Transverse colon (tissue), 4 donors: ENCODE measurements at regions not wholly inside any gene's neighbourhood (a gene's known extent, or its start where the extent isn't known, plus 50 kb on each side); places are given as distances from the start of the nearest gene placed in this dataset.

Source experiments
- DNase-seq: peaks from one replicate; pipeline ENCODE4 v3.0.0-alpha.2; 2019
- H3K27ac ChIP-seq, 4 donors: fragments of 200-600 bp; sonication (generic); 2 replicates each; pipeline ENCODE4 v1.5.1; 2016 to 2018; ENCODE audit warnings: inconsistent platforms in 4 of 4
- H3K27me3 ChIP-seq: fragments of 200-600 bp; sonication (generic); 2 replicates; pipeline ENCODE4 v1.5.1; 2017; ENCODE audit warnings: inconsistent platforms
- H3K36me3 ChIP-seq, 4 donors: fragments of 200-600 bp; sonication (generic); 2 replicates each; pipeline ENCODE4 v1.5.1; 2017 to 2019; ENCODE audit warnings: inconsistent platforms in 4 of 4
- H3K4me1 ChIP-seq, 4 donors: fragments of 200-600 bp; sonication (generic); 2 replicates each; pipeline ENCODE4 v1.5.1; 2017 to 2020; ENCODE audit warnings: inconsistent platforms in 4 of 4
- H3K4me3 ChIP-seq, 4 donors: fragments of 200-600 bp; sonication (generic); 1 replicate in 1 of 4; 2 replicates in 3 of 4; pipeline versions ENCODE4 v1.5.1 to v1.6.1; 2017 to 2019; ENCODE audit warnings: inconsistent platforms in 4 of 4
- H3K9me3 ChIP-seq, 2 donors: fragments of 200-600 bp; sonication (generic); 2 replicates each; pipeline ENCODE4 v1.5.1; 2017 to 2019; ENCODE audit warnings: inconsistent platforms in 2 of 2
- CTCF ChIP-seq, 5 experiments: fragments of 200-600 bp in 3 of 5; fragments of 450-650 bp in 2 of 5; sonication (generic) in 3 of 5; IDR thresholded peaks; 1 replicate in 2 of 5; 2 replicates in 3 of 5; pipeline ENCODE4 v1.5.1; 2016 to 2017; ENCODE audit warnings: antibody characterized with exemption in 5 of 5, inconsistent platforms in 3 of 5, mild to moderate bottlenecking in 2 of 5, moderate library complexity in 1 of 5
- EP300 ChIP-seq: sonication (generic); formaldehyde crosslinking; IDR thresholded peaks from one replicate; pipeline ENCODE4 v1.6.1; 2017; ENCODE audit warnings: antibody characterized with exemption, low read depth
- POLR2A ChIP-seq: fragments of 450-650 bp; IDR thresholded peaks from one replicate; pipeline ENCODE4 v1.6.1; 2016; ENCODE audit warnings: antibody characterized with exemption, mild to moderate bottlenecking, moderate library complexity
- POLR2AphosphoS5 ChIP-seq, 3 donors: sonication (generic); formaldehyde crosslinking; IDR thresholded peaks; one replicate each; pipeline ENCODE4 v1.6.1; 2016; ENCODE audit warnings: antibody characterized with exemption in 3 of 3
- WGBS, 2 donors: methylation state at CpG; one replicate each; pipeline ENCODE4 v1.1.5; 2018; ENCODE audit warnings: low coverage in 1 of 2; 5-methylcytosine and 5-hydroxymethylcytosine counted together
- in situ Hi-C, 4 donors: fragments of 200-750 bp; cut with MboI; loops; one replicate each; pipeline versions ENCODE4 v1.15.0 to v1.15.1; 2017; ENCODE audit warnings: low sequenced_read_pairs in 3 of 4, low pct_ligation_motif_present in 1 of 4, low pct_unique_long_range_greater_than_20kb in 1 of 4
- intact Hi-C: fragments of 100-400 bp; cut with DNase I; formaldehyde crosslinking; loops from one replicate; pipeline ENCODE4 v1.15.1; 2023; ENCODE audit warnings: low total_unique reads

- Histone ChIP-seq H3K27me3 (no peaks in the 10 kb centered on the region), H3K4me1 (no peaks in the 10 kb centered on the region), H3K4me3 (no peak overlapping the region), H3K9me3 (no peaks in the 10 kb centered on the region), H3K27ac (no peak overlapping the region), H3K36me3 (no peaks in the 10 kb centered on the region)
- 75 to 78% methylated on average over 1 to 2 of the region's 2 CpGs for WGBS, 2 donors
- no peak for DNase-seq
- intact Hi-C loops (no loop called here), in situ Hi-C loops (no loop called here)
- TF ChIP-seq POLR2AphosphoS5 (IDR thresholded peaks at IDR 0.05): no peak
- TF ChIP-seq EP300: no peak
- no peak for TF ChIP-seq CTCF (IDR thresholded peaks at IDR 0.05)
- no peak for TF ChIP-seq POLR2A
Measured at GRCh38 chr6:113147544-113147943, 709.6 kb upstream of the MARCKS start.

DNA sequence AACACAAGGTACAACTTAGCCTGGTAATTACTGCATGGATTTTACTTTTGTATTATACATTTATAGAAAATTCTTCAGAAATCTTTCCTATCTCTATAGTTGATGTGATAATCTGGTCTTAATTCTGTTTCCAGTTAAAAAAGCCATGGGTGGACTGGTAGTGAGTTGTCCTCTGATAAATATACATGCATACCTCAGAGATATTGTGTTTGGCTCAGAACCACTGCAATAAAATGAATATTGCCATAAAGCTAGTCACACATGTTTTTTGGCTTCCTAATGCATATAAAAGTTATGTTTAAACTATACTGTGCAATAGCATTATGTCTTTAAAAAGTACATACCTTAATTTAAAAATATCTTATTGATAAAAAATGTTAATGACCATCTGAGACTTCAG lies 708.6 kb upstream of the MARCKS start:
- intact Hi-C loops: no loop called here
- Histone ChIP-seq H3K27ac (no peak overlapping the region), H3K36me3 (no peaks in the 10 kb centered on the region), H3K4me1 (no peaks in the 10 kb centered on the region), H3K4me3 (no peak overlapping the region), H3K27me3 (no peaks in the 10 kb centered on the region), H3K9me3 (no peaks in the 10 kb centered on the region)
- no peak for DNase-seq
- in situ Hi-C loops: no loop called here
- TF ChIP-seq CTCF (IDR thresholded peaks at IDR 0.05): no peak
- no peak for TF ChIP-seq POLR2AphosphoS5 (IDR thresholded peaks at IDR 0.05)
- no peak for TF ChIP-seq EP300
- TF ChIP-seq POLR2A: no peak

DNA sequence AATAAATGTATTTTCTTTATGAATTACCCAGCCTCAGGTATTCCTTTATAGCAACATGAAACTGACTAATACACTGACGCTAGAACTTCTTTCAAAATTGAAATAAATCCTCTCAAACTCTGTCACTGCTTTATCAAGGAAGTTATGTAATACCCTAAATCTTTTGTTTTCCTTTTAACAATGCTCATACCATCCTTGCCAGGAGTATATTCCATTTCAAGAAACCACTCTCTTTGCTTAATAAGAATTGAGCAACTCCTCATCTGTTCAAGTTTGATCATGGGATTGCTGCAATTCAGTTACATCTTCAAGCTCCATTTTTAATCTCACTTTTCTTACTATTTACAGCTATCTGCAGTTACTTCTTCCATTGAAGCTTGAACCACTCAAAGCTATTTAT lies 707.6 kb upstream of the MARCKS start:
- intact Hi-C loops: no loop called here
- TF ChIP-seq POLR2AphosphoS5 (IDR thresholded peaks at IDR 0.05) (no peak), EP300 (no peak), POLR2A (no peak), CTCF (IDR thresholded peaks at IDR 0.05) (no peak)

GRCh38 chr6:113160306-113161017 lies 696.7 kb upstream of the MARCKS start:
- DNase-seq: no peak
- in situ Hi-C loops (no loop called here), intact Hi-C loops (loop anchor here (10.0 kb wide), 1 partner anchor 894 kb away; no protein-coding TSS in a partner anchor)
- no peaks in the 10 kb centered on the region for H3K4me1 ChIP-seq
- TF ChIP-seq CTCF (IDR thresholded peaks at IDR 0.05): no peak
- TF ChIP-seq POLR2AphosphoS5 (IDR thresholded peaks at IDR 0.05): no peak
- TF ChIP-seq EP300: no peak
- TF ChIP-seq POLR2A: no peak
- 66 to 76% methylated on average over 5 of the region's 5 CpGs for WGBS, 2 donors
- no peaks in the 10 kb centered on the region for H3K9me3 ChIP-seq
- H3K27ac ChIP-seq: no peak overlapping the region
- no peaks in the 10 kb centered on the region for H3K36me3 ChIP-seq
- no peak overlapping the region for H3K4me3 ChIP-seq
- H3K27me3 ChIP-seq: no peaks in the 10 kb centered on the region

More for the DNA sequence above, 707.6 kb upstream of the MARCKS start:
- DNase-seq: no peak
- H3K27me3 ChIP-seq: no peaks in the 10 kb centered on the region
- in situ Hi-C loops: no loop called here
- no peaks in the 10 kb centered on the region for H3K36me3 ChIP-seq
- H3K9me3 ChIP-seq: no peaks in the 10 kb centered on the region
- no peak overlapping the region for H3K4me3 ChIP-seq
- no peak overlapping the region for H3K27ac ChIP-seq
- H3K4me1 ChIP-seq: no peaks in the 10 kb centered on the region
- WGBS, 2 donors: 83 to 85% methylated on average over 1 of the region's 1 CpG
